ENCODE measurements at regions not wholly inside any gene's neighbourhood (a gene's known extent, or its start where the extent isn't known, plus 50 kb on each side); places are given as distances from the start of the nearest gene placed in this dataset.

DNA sequence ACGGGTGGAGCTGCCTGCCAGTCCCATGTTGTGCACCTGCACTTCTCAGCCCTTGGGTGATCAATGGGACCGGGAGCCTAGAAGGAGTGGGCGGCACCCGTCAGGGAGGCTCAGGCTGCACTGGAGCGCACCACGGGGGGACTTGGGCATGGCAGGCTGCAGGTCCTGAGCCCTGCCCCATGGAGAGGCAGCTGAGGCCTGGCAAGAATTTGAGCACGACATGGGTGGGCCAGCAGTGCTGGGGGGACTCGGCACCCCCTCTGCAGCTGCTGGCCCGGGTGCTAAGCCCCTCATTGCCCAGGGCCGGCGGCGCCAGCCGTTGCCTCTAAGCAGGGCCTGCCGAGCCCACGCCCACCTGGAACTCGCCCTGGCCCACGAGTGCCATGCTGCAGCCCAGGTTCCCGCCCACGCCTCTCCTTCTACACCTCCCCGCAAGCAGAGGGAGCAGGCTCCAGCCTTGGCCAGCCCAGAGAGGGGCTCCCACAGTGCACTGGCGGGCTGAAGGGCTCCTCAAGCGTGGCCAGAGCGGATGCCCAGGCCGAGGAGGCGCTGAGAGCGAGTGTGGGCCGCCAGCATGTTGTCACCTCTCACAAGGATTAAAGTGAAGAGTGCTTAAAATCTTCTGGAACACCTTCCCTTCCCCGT, 372.0 kb downstream of the ETS1 start:
- Mint-ChIP-seq H3K27me3 (ENCODE audit: low read depth) (no peaks in the 10 kb centered on the region), H3K4me1 (ENCODE audit: low read depth) (no peaks in the 10 kb centered on the region), H3K27ac (no peak overlapping the region), H3K4me3 (ENCODE audit: low read depth) (no peak overlapping the region), H3K36me3 (ENCODE audit: low read depth) (peaks cover 8% of the 10 kb centered on the region), H3K9me3 (peaks cover 6% of the 10 kb centered on the region)
- intact Hi-C loops (cut with micrococcal nuclease), result no loop called here
- no peak for DNase-seq (ENCODE audit: low spot score)

DNA sequence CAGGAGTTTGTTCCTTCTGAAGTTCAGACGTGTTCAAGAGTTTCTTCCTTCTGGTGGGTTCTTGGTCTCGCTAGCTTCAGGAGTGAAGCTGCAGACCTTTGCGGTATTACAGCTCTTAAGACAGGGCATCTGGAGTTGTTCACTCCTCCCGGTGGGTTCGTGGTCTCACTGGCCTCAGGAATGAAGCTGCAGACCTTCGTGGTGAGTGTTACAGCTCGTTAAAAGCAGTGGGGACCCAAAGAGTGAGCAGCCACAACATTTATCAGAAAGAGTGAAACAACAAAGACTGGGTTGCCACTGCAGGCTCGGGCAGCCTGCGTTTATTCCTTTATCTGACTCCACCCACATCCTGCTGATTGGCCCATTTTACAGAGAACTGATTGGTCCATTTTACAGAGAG, 373.1 kb downstream of the ETS1 start:
- intact Hi-C loops (cut with micrococcal nuclease), result no loop called here
- Mint-ChIP-seq H3K4me3 (ENCODE audit: low read depth) (no peak overlapping the region), H3K27me3 (ENCODE audit: low read depth) (no peaks in the 10 kb centered on the region), H3K27ac (no peak overlapping the region), H3K9me3 (peaks cover 6% of the 10 kb centered on the region), H3K4me1 (ENCODE audit: low read depth) (no peaks in the 10 kb centered on the region), H3K36me3 (ENCODE audit: low read depth) (peaks cover 8% of the 10 kb centered on the region)
- DNase-seq (ENCODE audit: low spot score), result no peak

DNA sequence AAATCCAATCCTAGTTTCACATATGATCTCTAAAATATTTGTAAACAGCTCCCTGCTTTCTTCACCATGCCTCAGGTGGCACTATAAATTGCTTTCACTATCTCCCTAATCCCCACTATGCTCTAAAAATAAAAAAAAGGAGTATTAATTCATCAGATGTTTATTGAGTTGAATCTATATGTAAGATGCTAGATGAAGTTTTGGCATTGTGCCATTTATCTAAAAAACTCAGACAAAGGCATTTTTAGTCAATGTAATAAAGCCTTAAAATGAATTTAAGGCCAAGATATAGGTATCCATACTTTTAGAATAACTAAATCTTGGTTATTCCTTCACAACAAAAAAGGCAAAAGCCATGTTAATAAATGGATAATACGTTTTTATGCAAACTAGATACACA, 373.9 kb downstream of the ETS1 start:
- H3K27me3 Mint-ChIP-seq (ENCODE audit: low read depth), result no peaks in the 10 kb centered on the region
- H3K9me3 Mint-ChIP-seq, result peaks cover 6% of the 10 kb centered on the region
- no peak for DNase-seq (ENCODE audit: low spot score)
- no peak overlapping the region for H3K4me3 Mint-ChIP-seq (ENCODE audit: low read depth)
- no peak overlapping the region for H3K27ac Mint-ChIP-seq
- intact Hi-C loops (cut with micrococcal nuclease), result no loop called here
- H3K4me1 Mint-ChIP-seq (ENCODE audit: low read depth), result peaks cover 6% of the 10 kb centered on the region
- peaks cover 8% of the 10 kb centered on the region for H3K36me3 Mint-ChIP-seq (ENCODE audit: low read depth)

DNA sequence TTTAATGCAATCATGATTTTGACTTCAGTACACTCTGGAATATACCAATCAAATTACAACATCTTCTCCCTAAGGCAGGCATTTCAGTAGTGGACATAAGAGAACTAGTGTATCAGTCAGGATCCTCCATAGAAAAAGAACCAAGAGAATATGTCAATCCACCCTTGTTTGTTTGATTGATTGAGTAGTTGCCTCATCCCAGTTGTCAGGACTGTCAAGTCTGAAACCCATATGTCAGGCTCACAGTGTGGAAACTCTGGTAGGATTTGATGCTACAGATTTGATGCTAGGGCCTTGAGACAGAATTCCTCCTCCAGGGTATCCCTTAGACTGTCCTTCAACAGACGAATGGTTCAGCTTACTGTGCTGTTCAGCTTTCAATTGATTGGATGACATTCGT, 375.0 kb downstream of the ETS1 start:
- no peak overlapping the region for H3K4me3 Mint-ChIP-seq (ENCODE audit: low read depth)
- DNase-seq (ENCODE audit: low spot score), result no peak
- H3K27me3 Mint-ChIP-seq (ENCODE audit: low read depth), result no peaks in the 10 kb centered on the region
- H3K4me1 Mint-ChIP-seq (ENCODE audit: low read depth), result peaks cover 14% of the 10 kb centered on the region
- H3K9me3 Mint-ChIP-seq, result peaks cover 11% of the 10 kb centered on the region
- intact Hi-C loops (cut with micrococcal nuclease), result no loop called here
- no peak overlapping the region for H3K27ac Mint-ChIP-seq
- H3K36me3 Mint-ChIP-seq (ENCODE audit: low read depth), result peaks cover 14% of the 10 kb centered on the region

DNA sequence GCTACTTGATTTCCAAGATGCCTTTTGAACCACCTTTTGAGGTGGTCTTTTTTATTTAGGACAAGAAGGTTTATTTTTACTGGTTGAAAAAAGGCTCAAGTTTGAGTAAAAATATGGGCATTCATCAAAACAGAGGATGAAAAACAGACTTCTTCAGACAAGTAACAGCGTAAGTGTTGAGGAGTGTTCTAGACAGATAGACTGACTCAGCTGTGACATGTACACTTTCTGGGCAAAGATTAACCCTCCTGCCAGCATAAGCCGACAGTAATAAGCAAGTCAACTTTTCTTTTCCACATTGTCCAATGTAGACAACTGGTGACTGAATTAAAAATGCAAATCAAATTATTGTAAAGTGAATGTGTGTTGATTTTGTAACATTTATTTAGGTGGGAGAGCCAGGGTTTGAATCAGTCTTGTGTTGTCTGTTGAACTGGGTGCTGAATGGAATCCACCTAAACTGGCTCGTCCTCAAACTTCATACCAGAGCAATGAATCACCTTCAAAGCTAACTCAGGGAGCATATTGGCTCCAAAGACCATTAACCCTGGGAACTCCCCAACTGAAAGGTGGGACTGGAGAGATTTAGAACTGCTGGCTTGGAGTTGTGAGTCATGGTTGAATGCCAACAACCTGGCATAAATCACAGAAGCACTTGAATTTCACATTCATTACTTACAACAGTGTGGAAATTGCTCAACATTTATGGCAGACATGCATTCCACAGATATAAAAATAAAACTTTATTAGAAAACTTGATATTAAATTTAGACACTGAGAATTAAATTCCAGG, 377.0 kb downstream of the ETS1 start:
- Mint-ChIP-seq H3K36me3 (ENCODE audit: low read depth) (peaks cover 18% of the 10 kb centered on the region), H3K4me1 (ENCODE audit: low read depth) (peaks cover 15% of the 10 kb centered on the region), H3K4me3 (ENCODE audit: low read depth) (no peak overlapping the region), H3K27me3 (ENCODE audit: low read depth) (no peaks in the 10 kb centered on the region), H3K9me3 (peaks cover 26% of the 10 kb centered on the region), H3K27ac (no peak overlapping the region)
- no peak for DNase-seq (ENCODE audit: low spot score)
- intact Hi-C loops (cut with micrococcal nuclease), result no loop called here

DNA sequence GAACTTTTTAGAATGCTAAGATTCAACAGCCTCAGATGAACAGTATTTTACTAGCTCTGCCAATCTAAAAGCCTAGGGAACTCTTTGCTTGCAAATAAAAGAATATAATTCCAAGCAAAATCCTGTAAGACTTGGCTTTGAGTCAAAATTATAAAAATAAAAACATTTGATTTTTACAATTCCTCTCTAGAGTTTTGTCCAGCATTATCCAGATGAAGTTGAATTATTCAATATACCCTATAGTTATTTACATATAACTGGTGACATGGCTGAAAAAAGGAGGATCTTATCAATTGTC, 378.3 kb downstream of the ETS1 start:
- intact Hi-C loops (cut with micrococcal nuclease), result no loop called here
- Mint-ChIP-seq H3K4me1 (ENCODE audit: low read depth) (peaks cover 19% of the 10 kb centered on the region), H3K27me3 (ENCODE audit: low read depth) (no peaks in the 10 kb centered on the region), H3K36me3 (ENCODE audit: low read depth) (peaks cover 18% of the 10 kb centered on the region), H3K27ac (no peak overlapping the region), H3K4me3 (ENCODE audit: low read depth) (no peak overlapping the region), H3K9me3 (peaks cover 26% of the 10 kb centered on the region)
- no peak for DNase-seq (ENCODE audit: low spot score)

DNA sequence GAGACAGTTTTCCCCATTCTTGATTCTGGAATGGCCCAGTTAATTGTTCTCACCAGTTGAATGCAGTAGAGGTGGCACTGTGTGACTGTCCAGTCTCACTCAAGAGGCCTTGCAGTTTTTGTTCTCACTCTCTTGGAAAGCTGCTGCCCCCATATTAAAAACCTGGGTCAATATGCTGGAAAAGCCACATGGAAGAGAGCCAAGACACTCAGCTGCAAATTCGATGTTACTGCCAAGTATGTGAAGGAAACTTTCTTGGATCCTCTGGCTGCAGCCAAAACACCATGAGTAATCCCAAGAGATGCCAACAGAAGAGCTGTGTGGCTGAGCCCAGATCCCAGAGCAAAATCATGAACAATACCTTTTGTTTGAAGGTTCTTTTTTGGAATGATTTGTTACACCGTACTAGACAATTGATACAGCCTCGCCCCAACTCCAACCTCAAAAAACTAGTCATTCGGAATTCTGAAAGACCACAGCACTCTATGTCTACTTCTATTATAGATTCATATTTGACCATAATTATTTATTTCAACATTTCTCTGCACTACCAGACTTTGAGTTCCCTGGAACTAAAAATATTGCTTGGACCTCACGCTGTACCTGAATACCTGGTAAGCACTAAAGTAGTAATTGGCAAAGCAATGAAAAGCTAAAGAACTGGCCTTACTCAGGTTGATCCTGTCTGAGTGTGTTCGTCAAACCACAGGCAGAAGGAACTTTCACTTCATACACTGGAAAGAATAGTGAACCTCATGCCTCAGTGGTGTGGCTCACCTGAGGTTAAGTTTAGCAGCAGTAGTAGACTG, 378.8 kb downstream of the ETS1 start:
- Mint-ChIP-seq H3K4me3 (ENCODE audit: low read depth) (no peak overlapping the region), H3K9me3 (peaks cover 25% of the 10 kb centered on the region), H3K36me3 (ENCODE audit: low read depth) (peaks cover 15% of the 10 kb centered on the region), H3K27ac (no peak overlapping the region), H3K27me3 (ENCODE audit: low read depth) (no peaks in the 10 kb centered on the region), H3K4me1 (ENCODE audit: low read depth) (peaks cover 19% of the 10 kb centered on the region)
- intact Hi-C loops (cut with micrococcal nuclease), result loop anchor here (1.0 kb wide), 1 partner anchor 18 kb away; no protein-coding TSS in a partner anchor
- DNase-seq (ENCODE audit: low spot score), result no peak

DNA sequence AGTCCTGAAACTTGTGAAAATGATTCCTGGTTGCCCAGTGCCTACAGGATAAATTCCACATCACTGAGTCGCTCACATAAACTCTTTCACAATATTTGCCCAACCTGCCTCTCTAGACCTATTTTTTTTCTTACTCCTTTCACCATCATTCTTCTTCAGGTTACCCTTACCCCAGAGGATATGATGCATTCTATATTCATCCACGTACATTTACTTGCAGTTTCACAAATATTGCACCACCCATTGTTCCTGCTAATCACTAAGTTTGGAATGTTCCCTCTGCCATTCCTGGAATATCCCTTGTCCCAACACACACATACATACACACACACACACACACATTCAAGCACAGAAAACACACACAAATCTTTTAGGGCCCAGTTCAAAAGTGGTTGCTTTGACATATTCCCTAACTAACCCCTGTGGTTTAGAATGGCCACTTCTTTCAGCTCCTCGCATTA, 379.5 kb downstream of the ETS1 start:
- DNase-seq (ENCODE audit: low spot score), result no peak
- Mint-ChIP-seq H3K4me3 (ENCODE audit: low read depth) (no peak overlapping the region), H3K27ac (no peak overlapping the region), H3K4me1 (ENCODE audit: low read depth) (peaks cover 19% of the 10 kb centered on the region), H3K27me3 (ENCODE audit: low read depth) (no peaks in the 10 kb centered on the region), H3K9me3 (peaks cover 20% of the 10 kb centered on the region), H3K36me3 (ENCODE audit: low read depth) (peaks cover 15% of the 10 kb centered on the region)
- intact Hi-C loops (cut with micrococcal nuclease), result loop anchor here (1.0 kb wide), 1 partner anchor 18 kb away; no protein-coding TSS in a partner anchor

DNA sequence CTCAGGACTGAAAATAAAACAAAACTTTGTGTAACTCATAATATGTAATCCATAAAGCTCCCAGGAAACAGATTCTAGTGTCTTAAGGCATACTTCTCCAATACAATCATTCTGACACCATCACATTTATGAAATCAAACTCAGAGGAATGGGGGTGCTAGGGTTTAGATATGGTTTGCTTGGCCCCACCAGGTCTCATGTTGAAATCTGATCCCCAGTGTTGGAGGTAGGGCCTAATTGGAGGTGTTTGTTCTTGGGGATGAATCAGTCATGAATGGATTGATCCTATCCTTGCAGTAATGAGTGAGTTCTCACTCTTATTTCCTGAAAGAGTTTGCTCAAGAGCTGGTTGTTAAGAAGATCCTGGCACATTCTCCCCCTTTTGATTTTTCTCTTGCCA, 380.9 kb downstream of the ETS1 start:
- peaks cover 20% of the 10 kb centered on the region for H3K9me3 Mint-ChIP-seq
- H3K4me1 Mint-ChIP-seq (ENCODE audit: low read depth), result peaks cover 30% of the 10 kb centered on the region
- H3K36me3 Mint-ChIP-seq (ENCODE audit: low read depth), result peaks cover 15% of the 10 kb centered on the region
- no peak for DNase-seq (ENCODE audit: low spot score)
- no peak overlapping the region for H3K4me3 Mint-ChIP-seq (ENCODE audit: low read depth)
- H3K27ac Mint-ChIP-seq, result no peak overlapping the region
- intact Hi-C loops (cut with micrococcal nuclease), result no loop called here
- H3K27me3 Mint-ChIP-seq (ENCODE audit: low read depth), result no peaks in the 10 kb centered on the region

DNA sequence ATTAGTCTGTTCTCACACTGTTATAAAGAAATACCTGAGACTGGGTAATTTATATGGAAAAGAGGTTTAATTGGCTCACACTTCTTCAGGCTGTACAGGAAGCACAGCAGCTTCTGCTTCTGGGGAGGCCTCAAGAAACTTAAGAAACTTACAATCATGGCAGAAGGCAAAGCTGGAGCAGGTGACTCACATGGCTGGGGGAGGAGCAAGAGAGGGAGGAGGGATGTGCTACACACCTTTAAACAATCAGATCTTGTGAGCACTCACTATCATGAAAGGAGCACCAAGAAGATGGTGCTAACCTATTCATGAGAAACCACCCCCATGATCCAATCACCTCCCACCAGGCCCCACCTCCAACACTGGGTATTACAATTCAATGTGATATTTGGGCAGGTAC, 381.6 kb downstream of the ETS1 start:
- H3K27ac Mint-ChIP-seq, result no peak overlapping the region
- intact Hi-C loops (cut with micrococcal nuclease), result no loop called here
- no peaks in the 10 kb centered on the region for H3K27me3 Mint-ChIP-seq (ENCODE audit: low read depth)
- no peak for DNase-seq (ENCODE audit: low spot score)
- peaks cover 20% of the 10 kb centered on the region for H3K9me3 Mint-ChIP-seq
- peaks cover 15% of the 10 kb centered on the region for H3K36me3 Mint-ChIP-seq (ENCODE audit: low read depth)
- no peak overlapping the region for H3K4me3 Mint-ChIP-seq (ENCODE audit: low read depth)
- H3K4me1 Mint-ChIP-seq (ENCODE audit: low read depth), result peaks cover 36% of the 10 kb centered on the region

DNA sequence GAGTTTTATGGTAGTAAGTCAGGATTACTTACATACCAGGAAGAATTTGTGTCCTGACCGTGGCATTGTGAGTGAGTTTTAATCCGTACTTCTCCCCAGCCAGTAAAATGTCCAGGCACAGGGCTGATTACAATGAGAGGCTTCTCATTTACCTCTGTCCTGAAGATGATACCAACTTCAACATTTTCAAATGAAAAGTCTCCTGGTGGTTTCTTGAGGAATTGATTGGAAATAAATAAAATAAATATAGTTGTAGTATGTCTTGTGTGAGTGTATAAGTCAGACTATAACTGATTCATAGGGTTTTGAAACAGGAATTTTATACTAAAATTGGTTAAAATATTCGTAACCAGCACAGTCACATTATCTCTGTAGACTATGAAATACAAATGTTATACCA, 382.5 kb downstream of the ETS1 start:
- Mint-ChIP-seq H3K4me3 (ENCODE audit: low read depth) (no peak overlapping the region), H3K27ac (no peak overlapping the region), H3K4me1 (ENCODE audit: low read depth) (peaks cover 41% of the 10 kb centered on the region), H3K9me3 (peaks cover 20% of the 10 kb centered on the region), H3K36me3 (ENCODE audit: low read depth) (peaks cover 15% of the 10 kb centered on the region), H3K27me3 (ENCODE audit: low read depth) (no peaks in the 10 kb centered on the region)
- no peak for DNase-seq (ENCODE audit: low spot score)
- intact Hi-C loops (cut with micrococcal nuclease), result no loop called here

DNA sequence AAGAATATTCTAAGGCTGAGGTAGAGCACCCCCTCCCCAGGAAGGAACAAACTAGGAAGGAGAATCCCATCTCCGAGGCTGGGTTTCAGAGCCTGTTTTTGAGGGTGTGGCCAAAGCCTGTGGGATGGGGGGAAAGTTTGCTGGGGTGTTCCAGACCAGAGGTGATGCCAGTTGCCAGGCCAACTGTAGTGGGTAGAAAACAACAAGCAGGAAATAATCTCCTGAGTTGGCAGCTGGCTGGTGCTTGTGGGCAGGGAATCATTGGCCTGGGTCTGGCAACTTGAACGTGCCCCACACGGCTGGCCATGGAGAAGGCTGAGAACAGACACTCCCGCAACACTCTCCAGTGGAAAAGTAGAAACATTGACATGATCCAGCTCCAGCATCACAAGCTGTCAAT, 385.6 kb downstream of the ETS1 start:
- no peak overlapping the region for H3K4me3 Mint-ChIP-seq (ENCODE audit: low read depth)
- H3K27me3 Mint-ChIP-seq (ENCODE audit: low read depth), result no peaks in the 10 kb centered on the region
- peaks cover 33% of the 10 kb centered on the region for H3K4me1 Mint-ChIP-seq (ENCODE audit: low read depth)
- H3K27ac Mint-ChIP-seq, result peak overlapping the region; percentile 43
- peaks cover 10% of the 10 kb centered on the region for H3K9me3 Mint-ChIP-seq
- peaks cover 9% of the 10 kb centered on the region for H3K36me3 Mint-ChIP-seq (ENCODE audit: low read depth)
- no peak for DNase-seq (ENCODE audit: low spot score)
- intact Hi-C loops (cut with micrococcal nuclease), result loop anchor here (1.0 to 2.0 kb wide), 3 partner anchors 19 to 30 kb away; no protein-coding TSS in a partner anchor

DNA sequence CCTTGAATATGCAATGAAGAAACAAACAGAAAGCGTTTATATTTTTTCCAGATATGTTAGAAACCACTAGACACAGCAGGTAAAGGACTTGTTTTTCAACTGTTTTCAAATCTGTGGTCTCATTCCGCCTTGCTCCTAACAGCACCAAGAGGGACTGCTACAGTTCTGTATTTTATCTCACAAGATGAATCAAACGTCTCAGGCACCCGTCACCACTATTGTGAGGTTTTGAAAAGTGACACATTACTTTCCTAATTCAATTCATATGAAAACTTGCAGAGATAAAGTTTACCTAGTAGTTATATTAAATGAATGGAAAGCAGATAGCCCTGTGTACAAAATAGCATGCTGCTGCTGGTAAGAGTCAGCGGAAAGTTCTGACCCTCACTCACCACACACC, 386.3 kb downstream of the ETS1 start:
- no peak for DNase-seq (ENCODE audit: low spot score)
- Mint-ChIP-seq H3K4me3 (ENCODE audit: low read depth) (no peak overlapping the region), H3K9me3 (peaks cover 2% of the 10 kb centered on the region), H3K36me3 (ENCODE audit: low read depth) (peaks cover under 1% of the 10 kb centered on the region), H3K4me1 (ENCODE audit: low read depth) (peaks cover 38% of the 10 kb centered on the region), H3K27ac (no peak overlapping the region), H3K27me3 (ENCODE audit: low read depth) (no peaks in the 10 kb centered on the region)
- intact Hi-C loops (cut with micrococcal nuclease), result loop anchor here (1.0 to 2.0 kb wide), 3 partner anchors 18 to 31 kb away; no protein-coding TSS in a partner anchor
